GM18498 (cell line): ENCODE measurements at regions not wholly inside any gene's neighbourhood (a gene's known extent, or its start where the extent isn't known, plus 50 kb on each side); places are given as distances from the start of the nearest gene placed in this dataset.
"Not testable (repeated sequence)": the region's sequence is repeated elsewhere in the genome, so short reads cannot be mapped to it uniquely, and the experiment has no call there.

Experiments
- ATAC-seq: cut with Tn5 transposase; IDR thresholded peaks from one replicate; pipeline ENCODE4 v1.9.1; 2021; ENCODE audit warnings: mild to moderate bottlenecking, moderate library complexity; ENCODE audit not compliant: unreplicated experiment

DNA sequence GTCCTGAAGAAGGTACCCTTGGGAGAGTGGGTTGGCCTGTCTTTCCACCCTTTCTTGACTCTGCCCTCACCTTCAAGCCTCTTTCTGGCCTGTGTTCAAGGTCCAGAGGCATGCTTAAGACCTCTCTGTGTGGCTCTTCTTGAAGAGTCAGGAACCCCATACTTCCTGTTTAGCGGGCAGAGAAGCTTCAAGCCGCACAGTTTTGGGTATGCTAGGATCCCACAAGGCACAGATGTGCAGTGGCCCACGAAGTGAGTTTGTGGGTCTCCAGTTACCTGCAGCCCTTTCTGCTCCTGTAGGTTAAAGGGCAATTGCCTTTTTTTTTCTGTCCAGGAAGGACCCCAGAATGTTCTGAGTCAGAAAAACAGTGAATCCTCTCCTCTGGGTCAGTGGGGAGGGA is 87.4 kb upstream of the FCGR1A start:
- ATAC-seq: not testable (repeated sequence)

DNA sequence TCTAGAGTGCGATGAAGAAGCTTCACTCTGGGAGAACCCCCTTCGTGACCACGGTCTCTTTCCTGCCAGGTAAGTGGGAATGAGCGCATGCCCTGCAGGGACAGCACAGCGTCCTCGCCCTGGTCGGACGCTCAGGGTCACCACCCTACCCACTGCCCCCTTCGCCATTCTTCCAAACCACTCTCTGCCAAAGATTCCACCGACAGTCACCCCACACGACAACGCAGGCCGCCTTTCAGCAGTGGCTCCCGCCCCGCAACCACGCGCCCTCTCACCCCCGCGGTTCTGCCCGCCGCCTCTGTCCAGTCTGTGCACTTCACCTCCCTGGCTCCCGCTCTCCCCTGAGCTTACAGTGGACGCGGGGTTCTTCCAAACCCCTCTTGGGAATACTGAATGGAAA is 82.3 kb upstream of the FCGR1A start:
- not testable (repeated sequence) for ATAC-seq

DNA sequence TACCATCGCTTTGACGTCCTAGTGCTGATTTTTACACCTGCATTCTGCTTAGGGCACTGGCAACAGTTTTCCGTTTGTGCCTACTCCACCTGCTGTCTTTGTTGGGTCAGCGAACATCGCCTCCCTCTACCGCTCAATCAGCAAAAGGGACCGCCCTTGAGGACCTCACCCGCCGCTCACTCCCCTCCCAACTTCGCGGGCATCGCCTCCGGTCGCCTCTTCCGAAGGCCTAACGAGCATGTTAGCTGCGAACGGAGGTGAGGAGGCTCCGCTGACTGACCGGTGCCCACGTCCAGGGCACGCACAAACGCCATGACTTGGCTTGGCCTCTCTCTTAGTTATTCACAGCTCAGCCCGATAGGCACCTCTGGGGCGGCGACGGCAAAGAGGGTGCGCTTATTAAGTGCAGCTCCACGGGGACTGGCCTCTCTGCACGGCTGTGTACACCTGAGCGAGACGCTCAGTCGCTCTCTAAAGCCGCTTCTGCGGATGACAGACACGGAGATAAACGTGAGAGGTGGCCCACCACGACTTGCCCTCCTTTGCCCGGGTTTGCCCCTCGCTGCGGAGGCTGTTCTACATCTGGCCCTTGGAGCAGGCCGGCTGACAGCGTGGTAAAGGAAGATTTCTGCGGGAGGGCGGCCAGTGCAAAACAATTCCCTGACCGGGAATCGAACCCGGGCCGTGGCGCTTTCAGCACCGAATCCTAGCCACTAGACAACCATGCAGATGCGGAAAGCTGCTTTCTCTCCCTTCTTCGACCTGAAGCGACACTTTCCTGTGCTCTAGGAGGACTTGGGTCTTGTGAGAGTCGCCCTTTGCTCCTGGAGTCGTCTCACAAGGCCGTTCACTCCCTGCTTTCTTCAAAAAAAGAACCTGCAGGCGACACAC is 81.6 kb upstream of the FCGR1A start:
- ATAC-seq: not testable (repeated sequence)

DNA sequence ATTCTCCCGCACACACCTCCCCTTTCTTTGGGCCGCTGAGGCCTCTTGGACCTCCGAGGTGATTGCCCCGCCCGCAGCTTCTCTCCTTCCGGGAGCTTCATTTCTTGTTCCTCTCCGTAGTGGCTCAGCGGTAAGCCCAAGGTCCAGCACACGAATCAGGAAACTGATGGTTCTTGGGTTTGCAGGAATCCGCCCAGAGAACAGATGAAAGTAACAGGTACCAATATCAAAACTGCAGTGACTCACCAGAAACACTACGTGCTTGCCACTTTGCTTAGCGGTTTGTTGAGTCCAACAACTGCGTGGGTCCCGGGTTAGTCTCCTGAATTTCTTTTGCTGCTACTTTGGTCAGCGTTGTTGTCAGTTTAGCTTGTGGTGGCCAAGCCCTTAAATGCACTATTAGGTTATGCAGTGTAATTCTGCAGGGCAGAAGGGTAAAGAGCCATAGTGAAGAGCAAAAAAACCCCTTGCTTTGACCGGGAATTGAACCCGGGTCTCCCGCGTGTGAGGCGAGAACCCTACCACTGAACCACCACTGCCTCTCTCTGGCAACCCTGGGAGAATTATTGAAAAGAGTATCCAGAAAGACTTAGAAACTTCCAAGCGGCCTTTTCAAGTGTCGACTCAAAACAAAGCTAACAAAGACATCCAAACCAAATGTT is 74.2 kb upstream of the FCGR1A start:
- peak; percentile 94 for ATAC-seq

DNA sequence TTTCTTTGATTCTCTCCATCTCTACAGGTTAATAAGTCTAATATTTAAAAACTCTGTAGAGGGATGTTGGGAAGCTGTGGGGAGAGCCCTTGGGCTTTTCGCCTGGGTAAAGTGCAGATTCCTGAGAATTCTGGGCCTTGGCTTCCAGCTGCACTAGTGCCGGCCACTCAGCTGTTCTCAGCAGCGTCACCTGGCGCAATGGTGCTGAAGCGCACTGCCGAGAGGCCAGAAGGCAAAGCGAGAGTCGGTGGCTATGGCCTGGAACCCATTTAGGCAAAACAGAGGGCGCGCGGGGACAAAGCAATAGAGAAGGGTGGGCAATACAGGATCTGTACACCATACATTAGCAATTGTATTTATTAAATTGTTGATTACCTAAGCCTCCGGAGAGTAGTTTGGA is 70.8 kb upstream of the FCGR1A start:
- ATAC-seq: peak; percentile 57

DNA sequence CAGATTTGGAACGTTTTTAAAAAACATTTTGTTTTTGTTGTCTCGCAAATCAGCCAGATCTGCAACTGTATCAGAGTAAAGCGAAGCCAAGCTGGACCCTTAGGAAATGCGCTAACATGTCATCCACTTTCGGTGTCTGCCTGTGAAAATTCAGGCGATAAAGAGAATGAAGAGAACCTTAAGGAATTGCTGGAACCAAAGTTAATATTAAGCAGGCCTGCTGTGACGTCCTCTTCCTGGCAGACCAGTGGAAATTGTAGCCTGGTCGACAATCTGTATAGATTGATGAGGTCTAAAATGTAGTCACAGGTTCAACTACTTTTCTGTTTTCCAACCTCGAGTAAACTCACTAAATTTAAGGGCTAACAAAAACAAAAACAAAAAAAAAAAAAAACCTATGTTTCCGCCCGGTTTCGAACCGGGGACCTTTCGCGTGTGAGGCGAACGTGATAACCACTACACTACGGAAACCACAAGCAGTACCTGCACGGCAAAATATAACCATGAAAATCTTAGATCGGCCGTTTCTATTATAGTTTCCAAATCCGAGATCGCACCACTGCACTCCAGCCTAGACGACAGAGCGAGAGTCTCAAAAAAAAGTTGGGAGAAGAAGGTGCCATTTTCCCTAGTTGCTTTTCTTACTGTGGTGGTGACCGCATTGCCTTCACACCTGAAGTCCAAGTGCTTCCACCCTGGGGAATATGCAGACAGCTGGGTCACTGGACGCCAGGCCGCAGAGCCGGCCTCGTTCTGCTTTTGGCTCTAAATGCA is 70.2 kb upstream of the FCGR1A start:
- not testable (repeated sequence) for ATAC-seq

DNA sequence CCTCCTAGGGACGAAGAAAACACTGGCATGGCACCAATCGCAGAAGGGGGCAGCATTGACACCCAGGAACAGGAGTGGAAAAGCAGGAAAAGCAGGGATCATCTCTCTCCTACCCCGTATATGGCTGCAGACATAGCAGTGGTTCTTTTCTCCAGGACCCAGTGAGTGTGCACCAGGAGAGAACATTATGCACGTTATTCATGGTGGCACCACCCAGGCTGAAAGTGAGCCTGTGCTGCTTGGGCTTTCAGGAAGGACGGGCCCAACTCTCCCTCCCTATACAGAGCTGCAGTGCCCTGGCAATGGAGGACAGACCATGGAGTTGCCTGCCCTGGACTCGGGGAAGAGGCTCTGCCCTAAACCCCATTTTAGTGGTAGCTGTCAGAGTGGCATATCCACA is 69.0 kb upstream of the FCGR1A start:
- ATAC-seq: not testable (repeated sequence)

DNA sequence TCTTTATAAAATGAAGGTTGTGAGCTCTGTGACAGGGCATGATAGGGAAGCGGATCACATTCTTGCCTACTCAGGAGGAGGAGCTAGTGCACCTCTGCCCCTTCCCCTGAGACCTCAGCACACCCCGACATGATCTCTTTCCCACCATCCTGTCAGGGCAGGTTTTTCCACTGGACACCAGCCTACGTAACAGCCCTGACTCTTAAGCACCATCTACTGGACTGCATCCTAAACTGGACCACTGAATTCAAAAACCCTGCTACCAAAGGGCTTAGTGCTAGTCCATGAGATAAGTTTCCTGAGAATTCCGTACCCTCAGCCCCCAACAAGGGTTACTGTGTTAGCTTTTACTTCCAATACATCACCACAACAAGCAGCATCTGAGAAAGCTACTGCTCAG is 68.5 kb upstream of the FCGR1A start:
- not testable (repeated sequence) for ATAC-seq

DNA sequence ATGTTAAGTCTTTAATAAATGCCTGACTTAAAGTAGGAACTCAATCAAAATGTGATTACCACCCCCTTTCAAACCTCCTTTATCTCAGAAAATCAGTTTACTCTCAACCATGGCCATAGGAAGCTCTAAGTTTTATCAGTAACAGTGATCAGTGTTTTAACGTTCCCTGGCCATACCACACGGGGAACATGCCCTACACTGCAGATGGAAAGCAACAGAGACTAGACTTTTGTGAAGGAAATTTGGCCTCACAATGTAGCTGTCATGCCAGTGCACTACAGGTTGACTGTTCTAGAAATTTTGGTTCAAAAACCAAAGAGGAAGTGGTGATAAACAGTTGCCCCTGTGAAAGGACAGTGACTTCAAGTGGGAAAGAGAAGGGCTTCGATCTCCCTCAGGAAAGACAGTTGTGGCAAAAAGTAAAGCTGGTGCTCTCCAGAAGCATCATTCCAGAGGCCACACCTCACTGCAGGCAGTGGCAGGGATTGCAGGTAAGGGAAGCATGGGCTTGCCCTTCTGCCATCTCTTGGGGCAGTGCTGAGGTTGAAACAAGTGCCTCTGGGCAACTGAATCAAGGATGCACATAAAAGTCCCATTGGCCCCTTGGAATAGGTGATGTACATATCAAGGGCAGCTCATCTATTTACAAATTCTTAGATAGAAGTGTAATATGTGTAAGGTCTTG is 57.7 kb upstream of the FCGR1A start:
- not testable (repeated sequence) for ATAC-seq

DNA sequence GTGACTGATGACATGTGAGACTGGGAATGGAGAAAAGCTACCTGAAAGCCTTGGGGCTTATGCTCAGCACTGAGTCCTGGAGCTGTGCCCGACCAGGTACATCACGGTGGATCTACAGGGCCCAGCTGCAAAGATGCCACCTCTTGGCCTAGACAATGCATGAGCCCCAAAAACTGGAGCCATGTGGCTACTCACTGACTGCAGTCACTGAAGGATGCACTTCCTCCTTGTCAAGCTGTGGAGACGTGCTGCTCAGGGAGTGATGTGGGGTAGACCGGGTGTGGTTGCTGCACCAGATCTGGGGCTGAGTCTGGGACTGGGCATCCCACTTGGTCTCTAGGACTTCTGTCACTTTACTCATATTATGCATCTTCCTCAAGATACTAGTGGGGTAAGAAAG is 55.8 kb upstream of the FCGR1A start:
- ATAC-seq: not testable (repeated sequence)

DNA sequence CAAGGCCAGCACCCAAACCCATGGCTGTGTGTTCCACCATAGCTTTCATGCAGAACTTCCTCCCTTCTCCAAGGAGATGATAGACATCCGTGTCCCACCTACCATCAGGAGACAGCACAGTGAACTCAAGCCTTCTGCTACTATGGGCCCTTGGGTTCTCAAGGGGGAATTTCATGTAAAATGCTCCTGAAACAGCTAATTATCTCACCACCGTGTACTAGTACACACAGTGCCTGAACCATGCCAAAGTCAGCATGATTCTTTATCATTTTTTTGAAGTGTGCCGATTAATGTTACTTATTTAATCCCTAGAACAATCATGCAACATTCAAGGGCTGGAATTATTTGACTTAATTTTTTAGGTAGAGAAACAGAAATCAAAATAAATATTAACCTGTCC is 53.9 kb upstream of the FCGR1A start:
- ATAC-seq: not testable (repeated sequence)
